ENCODE measurements at regions not wholly inside any gene's neighbourhood (a gene's known extent, or its start where the extent isn't known, plus 50 kb on each side); places are given as distances from the start of the nearest gene placed in this dataset.

DNA sequence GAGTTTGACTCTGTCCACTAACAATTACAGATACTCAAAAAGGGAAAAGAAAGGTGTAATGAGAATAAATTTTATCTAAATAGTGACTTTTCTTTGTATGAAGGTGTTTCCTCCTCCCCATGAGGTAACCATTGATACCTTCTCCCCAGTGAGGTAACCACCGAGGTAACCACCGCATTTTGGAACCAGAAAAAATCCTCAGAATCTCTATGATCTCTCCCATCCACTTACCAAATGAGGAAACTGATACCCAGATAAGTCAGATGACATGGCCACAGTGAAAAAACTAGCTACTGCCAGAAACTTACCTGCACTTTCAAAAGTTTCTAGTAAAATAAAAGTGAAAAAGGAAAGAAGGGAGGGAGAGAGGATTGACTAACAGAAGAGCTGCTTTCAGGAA lies 124.0 kb upstream of the FNDC3A start:
- H3K27ac Mint-ChIP-seq: no peak overlapping the region

DNA sequence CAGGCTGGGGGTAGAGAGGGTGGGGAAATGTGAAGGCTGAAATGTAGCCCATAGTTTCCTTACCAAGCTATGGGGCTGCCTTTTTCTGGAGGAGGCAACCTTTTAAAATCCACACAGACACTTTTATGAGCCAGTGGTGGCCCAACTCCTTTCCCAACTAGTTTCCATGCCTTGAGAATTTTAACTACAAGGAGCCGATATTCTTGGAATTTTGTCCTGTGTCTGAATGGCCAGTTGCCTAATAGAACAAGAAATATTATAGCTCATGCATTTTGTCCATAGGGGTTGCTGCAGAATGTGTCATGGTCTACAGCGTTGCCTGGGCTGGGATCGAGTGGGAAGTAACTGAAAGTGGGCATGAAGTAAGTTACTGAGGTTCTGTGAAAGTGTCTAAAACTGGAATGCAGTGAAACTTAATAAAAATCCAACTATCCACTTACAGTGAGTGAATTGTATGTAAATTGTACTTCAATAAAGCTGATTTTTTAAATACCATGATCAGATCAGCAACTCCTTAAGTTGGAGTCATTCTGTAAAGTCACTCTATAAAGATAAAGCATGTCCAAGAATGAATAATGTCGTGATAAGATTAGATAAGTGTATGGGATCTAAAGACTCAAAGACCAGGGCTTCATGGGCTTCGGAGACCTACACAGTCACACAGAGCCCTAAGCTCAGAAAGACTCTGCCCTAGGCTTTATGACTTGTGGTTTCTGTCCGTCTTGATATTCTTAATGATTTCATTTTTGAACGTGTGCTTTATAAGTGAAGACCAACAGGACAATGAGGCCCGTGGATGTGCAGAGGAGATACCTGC lies 122.6 kb upstream of the FNDC3A start:
- no peak for DNase-seq
- peak; percentile 47 for ATAC-seq
- Mint-ChIP-seq H3K27ac (no peak overlapping the region), H3K4me3 (peak overlapping the region; percentile 13 to 20), H3K27me3 (peaks cover 10% of the 10 kb centered on the region), H3K9me3 (no peaks in the 10 kb centered on the region), H3K4me1 (peaks cover 44% of the 10 kb centered on the region)

More for the DNA sequence above, 124.0 kb upstream of the FNDC3A start:
- H3K4me1 Mint-ChIP-seq: peaks cover 42% of the 10 kb centered on the region
- ATAC-seq (peak; percentile 80), DNase-seq (peak in 1 of 2 donors; percentile 22)
- H3K9me3 Mint-ChIP-seq: no peaks in the 10 kb centered on the region
- peaks cover 10% of the 10 kb centered on the region for H3K27me3 Mint-ChIP-seq
- H3K4me3 Mint-ChIP-seq: peak overlapping the region in 1 of 2 donors; percentile 30

DNA sequence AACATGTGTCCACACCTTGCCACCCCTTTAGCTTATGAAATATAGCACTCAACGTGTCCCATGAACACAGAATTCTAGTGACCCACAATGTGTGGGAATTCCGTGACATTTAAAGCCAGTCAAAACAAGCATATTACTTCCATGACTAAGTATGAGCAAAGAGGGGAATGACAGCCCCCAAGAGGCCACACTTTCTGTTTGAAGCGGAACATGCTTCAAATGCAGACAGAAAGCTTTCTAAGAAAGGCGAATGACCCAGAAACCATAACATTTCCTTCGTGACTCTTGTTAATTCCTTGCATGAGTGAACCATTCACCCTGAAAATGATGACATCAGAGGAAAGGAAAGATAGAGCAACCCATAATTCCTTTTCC lies 122.0 kb upstream of the FNDC3A start:
- H3K27me3 Mint-ChIP-seq: peaks cover 10% of the 10 kb centered on the region
- H3K4me3 Mint-ChIP-seq: peak overlapping the region; percentile 13 to 20
- ATAC-seq (peak; percentile 65), DNase-seq (peak in 1 of 2 donors; percentile 11)
- H3K4me1 Mint-ChIP-seq: peaks cover 50% of the 10 kb centered on the region
- H3K9me3 Mint-ChIP-seq: no peaks in the 10 kb centered on the region
- no peak overlapping the region for H3K27ac Mint-ChIP-seq

DNA sequence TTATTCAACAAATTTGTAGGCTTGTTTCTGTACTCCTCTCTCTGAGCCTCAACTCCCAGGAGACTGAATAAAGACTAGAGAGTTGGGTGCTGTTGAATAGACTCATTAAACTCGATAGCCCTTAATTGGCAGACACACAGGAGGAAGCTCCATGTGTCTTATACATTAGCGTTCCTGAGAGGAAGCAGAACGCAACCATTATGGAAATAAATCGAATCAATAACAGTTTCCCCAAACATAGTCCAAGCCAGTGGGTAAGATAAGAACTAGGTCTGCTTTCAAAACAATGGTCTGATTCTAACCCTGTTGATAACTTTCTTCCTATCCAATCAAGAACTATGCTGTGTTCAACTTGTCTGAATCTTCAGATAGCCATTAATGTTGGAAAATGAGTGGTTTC lies 118.1 kb upstream of the FNDC3A start:
- no peaks in the 10 kb centered on the region for H3K27me3 Mint-ChIP-seq
- ATAC-seq: no peak
- no peak overlapping the region for H3K27ac Mint-ChIP-seq
- peaks cover 4 to 8% of the 10 kb centered on the region in 2 donors for H3K9me3 Mint-ChIP-seq
- peaks cover 30% of the 10 kb centered on the region for H3K4me1 Mint-ChIP-seq
- DNase-seq: no peak
- no peak overlapping the region for H3K4me3 Mint-ChIP-seq

DNA sequence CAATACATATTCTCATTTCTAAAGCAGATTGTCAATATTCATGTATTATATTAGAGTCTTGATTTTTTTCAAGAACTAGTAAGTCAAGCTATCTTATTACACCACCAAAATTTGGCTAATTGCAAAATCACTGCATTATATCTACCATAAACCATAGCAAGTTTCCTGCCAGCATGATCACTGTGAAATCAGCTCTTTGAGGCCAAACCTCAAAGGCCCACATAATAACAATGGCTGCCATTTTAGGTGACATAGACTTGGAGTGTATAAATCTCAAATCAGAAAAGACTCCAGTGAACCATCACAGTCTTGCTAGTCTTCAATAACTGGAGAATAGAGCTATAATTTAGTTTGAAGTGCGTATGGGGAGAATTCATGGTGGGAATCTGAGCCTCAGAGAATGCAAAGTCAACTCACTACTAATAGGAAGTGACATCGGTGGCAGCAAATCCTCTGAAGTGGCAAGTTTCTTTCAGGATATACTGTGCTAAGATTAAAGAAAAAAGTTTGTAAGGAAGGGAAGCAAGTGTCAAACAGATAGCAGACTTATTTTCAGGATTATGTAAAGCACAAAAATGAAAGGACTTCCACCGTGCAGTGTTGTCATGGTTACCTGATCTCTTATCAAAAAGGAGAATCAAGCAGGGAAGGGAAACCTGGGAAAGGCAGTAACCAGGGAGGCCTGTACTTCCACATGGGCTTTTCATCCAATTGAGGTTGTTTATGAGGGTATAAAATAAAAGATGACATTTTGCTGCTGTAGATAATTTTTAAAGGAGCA lies 117.4 kb upstream of the FNDC3A start:
- Mint-ChIP-seq H3K27ac (no peak overlapping the region), H3K9me3 (peaks cover 4 to 9% of the 10 kb centered on the region in 2 donors), H3K27me3 (no peaks in the 10 kb centered on the region), H3K4me1 (peaks cover 23% of the 10 kb centered on the region), H3K4me3 (peak overlapping the region in 1 of 2 donors; percentile 23)
- ATAC-seq (no peak), DNase-seq (no peak)

DNA sequence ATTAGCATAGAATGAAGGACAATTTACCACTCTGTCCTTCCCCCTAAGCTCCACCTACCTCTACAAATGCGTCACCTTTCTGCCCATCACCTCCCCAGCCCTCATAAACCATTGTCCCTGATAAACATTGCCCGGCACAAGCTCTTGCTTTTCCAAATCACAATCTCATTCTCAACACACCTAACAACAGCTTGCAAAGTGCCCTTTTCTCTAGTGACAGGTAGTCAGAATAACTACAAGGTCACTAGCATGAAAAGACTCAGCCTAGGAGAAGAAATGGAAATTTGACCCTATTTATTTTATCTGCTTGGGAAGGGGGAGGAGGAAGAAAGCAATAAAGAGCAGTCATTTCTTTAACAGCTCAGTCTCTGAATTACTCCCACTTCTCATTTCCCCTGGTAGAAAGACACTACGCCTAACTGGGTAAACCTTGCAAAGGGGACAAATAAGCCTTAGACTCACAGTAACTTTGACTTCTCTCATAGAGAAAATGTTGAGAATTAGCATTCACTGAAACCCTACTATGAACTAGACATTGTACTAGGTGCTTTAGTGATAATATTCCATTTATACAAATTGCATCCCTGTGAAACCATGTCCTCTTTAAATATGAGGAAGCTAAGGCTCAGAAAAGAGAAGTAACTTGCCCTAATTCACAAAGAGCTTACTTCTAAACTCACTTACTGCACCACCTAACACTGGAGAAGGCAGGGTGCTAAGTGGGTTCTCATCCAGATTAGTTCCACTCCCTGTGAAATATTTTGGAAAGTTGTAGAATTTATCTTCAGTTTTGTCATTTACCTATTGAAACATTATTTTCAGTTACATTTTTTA lies 116.2 kb upstream of the FNDC3A start:
- ATAC-seq (no peak), DNase-seq (no peak)
- Mint-ChIP-seq H3K27ac (no peak overlapping the region), H3K27me3 (no peaks in the 10 kb centered on the region), H3K4me3 (no peak overlapping the region), H3K4me1 (peaks cover 14% of the 10 kb centered on the region), H3K9me3 (peaks cover 4 to 9% of the 10 kb centered on the region in 2 donors)

DNA sequence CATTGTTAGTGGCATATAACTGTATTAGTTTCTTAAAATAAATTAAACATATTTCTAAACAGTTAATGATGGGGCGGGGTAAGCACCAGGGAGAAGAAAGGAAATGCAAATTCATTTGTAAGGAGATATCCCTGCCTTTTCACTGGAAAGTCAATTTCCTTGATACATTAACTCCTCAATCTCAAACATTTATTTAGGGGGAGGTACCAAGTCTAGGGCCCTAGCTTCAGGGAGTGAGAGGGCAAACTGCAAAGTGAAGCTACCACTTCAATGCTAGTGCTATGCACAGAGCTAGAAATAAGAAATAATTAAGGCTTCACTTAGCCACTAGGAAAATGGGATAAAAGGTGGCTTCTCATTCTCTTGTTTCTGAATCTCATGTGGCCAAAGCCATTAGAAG lies 115.3 kb upstream of the FNDC3A start:
- no peak for ATAC-seq
- no peak overlapping the region for H3K4me3 Mint-ChIP-seq
- H3K9me3 Mint-ChIP-seq: peaks cover 4 to 9% of the 10 kb centered on the region in 2 donors
- no peaks in the 10 kb centered on the region for H3K27me3 Mint-ChIP-seq
- no peak for DNase-seq
- peaks cover 14% of the 10 kb centered on the region for H3K4me1 Mint-ChIP-seq
- no peak overlapping the region for H3K27ac Mint-ChIP-seq

DNA sequence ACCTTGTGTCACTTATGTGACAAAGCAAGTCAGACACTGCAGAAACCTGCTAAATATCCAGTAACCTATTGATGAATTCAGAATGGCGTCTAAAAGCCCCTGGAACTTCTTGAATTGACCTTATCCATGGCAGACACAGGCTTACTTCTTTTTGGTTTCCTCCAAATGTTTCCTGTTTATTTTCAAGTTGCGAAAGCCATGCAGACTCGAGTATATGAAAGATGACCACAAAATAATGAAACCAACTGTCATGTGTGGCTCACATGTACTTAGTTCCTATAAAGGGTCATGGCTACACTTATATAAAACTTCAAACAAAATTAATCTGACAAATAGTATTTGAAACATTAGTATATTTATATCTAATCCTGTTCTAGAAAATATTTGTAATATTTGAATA lies 113.1 kb upstream of the FNDC3A start:
- DNase-seq (no peak), ATAC-seq (no peak)
- peaks cover 14% of the 10 kb centered on the region for H3K4me1 Mint-ChIP-seq
- no peaks in the 10 kb centered on the region for H3K27me3 Mint-ChIP-seq
- H3K9me3 Mint-ChIP-seq: peaks cover 4 to 9% of the 10 kb centered on the region in 2 donors
- no peak overlapping the region for H3K27ac Mint-ChIP-seq
- H3K4me3 Mint-ChIP-seq: no peak overlapping the region

DNA sequence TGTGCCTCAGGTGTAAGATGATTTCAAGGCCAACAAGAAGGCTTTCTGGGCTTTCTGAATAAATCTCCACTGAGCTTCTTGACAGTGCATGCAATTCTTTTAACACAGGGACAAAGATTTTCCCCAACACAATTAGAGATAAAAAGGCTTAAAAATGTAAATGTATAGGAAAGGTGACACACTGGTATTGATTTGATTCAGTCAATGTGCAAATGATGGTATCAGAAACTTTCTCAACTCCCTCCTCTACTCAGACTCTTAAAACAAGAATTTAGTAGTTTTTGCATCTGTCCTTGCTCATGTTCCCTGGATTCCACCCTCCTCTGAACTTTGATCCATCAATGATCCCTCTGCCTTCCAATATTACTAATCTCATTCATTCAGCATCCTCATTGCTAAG lies 111.6 kb upstream of the FNDC3A start:
- ATAC-seq: no peak
- H3K4me3 Mint-ChIP-seq: no peak overlapping the region
- no peak for DNase-seq
- peaks cover 4 to 9% of the 10 kb centered on the region in 2 donors for H3K9me3 Mint-ChIP-seq
- H3K4me1 Mint-ChIP-seq: peaks cover 4% of the 10 kb centered on the region
- no peak overlapping the region for H3K27ac Mint-ChIP-seq
- no peaks in the 10 kb centered on the region for H3K27me3 Mint-ChIP-seq

DNA sequence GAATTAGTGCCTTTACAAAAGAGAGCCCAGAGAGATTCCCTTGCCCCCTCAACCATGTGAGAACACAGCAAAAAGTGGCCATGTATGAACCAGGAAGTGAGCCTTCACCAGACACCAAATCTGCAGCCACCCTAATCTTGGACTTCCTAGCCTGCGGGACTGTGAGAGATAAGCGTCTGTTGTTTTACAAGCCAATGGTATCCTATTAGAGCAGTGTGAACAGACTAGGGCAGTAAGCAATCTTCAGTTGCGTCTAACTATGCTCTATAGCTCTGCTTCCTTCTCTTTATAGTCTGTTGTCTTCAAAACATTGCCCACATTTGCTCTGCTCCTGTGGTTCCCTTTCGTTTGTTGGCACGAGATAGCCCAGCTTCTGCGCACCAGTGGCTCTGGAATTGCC lies 109.5 kb upstream of the FNDC3A start:
- Mint-ChIP-seq H3K4me1 (no peaks in the 10 kb centered on the region), H3K27me3 (no peaks in the 10 kb centered on the region)
- no peak for ATAC-seq

DNA sequence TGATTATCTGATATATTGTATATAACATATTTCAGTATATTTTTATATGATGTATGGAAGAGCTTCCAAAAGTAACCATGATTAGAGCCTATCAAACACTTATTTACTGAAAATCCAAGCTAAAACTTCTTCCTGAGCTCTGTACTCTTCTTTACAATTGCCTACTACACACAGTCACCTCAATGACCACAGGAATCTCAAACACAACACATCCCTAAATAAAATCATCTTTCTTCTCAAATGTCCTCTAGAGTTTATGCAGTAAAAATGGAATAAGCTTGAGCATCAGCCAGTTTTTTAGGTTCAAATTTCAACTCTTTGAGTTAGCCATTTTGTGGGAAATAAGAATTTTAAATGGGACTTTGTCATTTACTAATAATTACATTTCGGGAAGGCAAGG lies 102.6 kb upstream of the FNDC3A start:
- H3K9me3 Mint-ChIP-seq: no peaks in the 10 kb centered on the region

More for the DNA sequence above, 109.5 kb upstream of the FNDC3A start:
- Mint-ChIP-seq H3K9me3 (peaks cover 4 to 9% of the 10 kb centered on the region in 2 donors), H3K27ac (no peak overlapping the region), H3K4me3 (no peak overlapping the region)
- no peak for DNase-seq

DNA sequence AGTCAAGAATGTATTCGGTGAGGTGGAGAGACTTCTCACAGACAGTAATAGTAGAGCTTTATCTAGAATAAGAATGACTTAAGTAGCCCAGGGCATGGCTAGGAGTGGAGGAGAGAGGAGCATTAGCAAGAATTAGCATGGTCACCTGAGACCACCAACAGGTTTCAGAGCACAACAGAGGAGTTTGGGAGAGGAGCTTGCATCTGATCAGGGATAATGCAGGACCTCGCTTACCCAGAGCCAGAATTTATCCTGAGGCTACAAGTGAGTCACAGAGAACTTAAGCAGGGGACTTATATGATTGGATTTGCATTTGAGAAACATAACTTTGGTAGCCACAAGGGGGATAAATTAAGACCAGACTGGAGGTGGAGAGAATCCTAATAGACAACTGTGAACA lies 102.1 kb upstream of the FNDC3A start:
- DNase-seq (no peak), ATAC-seq (no peak)
- no peaks in the 10 kb centered on the region for H3K4me1 Mint-ChIP-seq
- H3K27ac Mint-ChIP-seq: no peak overlapping the region
- no peak overlapping the region for H3K4me3 Mint-ChIP-seq
- H3K9me3 Mint-ChIP-seq: no peaks in the 10 kb centered on the region
- peaks cover 10% of the 10 kb centered on the region for H3K27me3 Mint-ChIP-seq

More for the DNA sequence above, 102.6 kb upstream of the FNDC3A start:
- no peak for DNase-seq
- Mint-ChIP-seq H3K27me3 (peaks cover 10% of the 10 kb centered on the region), H3K4me1 (no peaks in the 10 kb centered on the region), H3K27ac (no peak overlapping the region), H3K4me3 (no peak overlapping the region)
- ATAC-seq: no peak

DNA sequence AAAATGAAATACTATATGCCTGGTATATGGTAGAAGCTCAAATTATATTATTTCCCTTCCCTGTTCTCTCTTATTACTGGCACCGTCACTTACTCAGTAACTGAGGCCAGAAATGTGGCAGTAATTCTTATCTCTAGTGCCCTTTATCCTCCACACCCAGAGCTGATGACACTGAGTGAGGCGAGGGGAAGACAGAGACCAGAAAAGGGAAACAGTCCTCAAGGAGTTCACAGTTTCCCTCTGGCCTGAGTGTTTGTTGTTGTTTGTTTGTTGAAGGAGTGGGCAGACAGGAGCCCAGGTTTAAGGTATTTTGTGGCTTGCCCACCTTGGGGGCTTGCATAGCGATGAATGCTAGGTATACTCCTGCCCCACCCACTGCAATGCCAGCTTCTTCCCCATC lies 101.5 kb upstream of the FNDC3A start:
- Mint-ChIP-seq H3K4me3 (no peak overlapping the region), H3K9me3 (no peaks in the 10 kb centered on the region), H3K27ac (no peak overlapping the region), H3K4me1 (peaks cover 4% of the 10 kb centered on the region), H3K27me3 (peaks cover 10% of the 10 kb centered on the region)
- no peak for DNase-seq
- ATAC-seq: no peak

DNA sequence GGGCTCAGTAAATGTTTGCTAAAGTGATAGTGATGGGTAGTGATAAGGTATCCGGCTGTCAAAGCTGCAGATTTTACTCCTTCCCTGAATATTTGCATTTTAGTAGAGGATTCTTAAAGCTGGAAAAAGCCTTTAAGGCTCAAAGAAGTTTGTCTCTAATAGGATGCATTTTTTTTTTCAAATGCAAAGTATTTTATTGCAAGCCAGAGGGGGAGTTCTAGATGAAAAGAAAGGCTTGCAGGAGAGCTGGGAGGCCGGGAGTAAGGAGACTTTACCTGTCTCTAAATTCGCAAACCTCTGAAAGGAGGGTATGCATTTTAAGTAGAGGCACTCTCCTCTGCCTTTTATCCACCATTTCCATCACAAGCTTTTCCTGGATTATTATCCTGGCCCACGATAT lies 100.7 kb upstream of the FNDC3A start:
- Mint-ChIP-seq H3K4me1 (peaks cover 12% of the 10 kb centered on the region), H3K27me3 (peaks cover 10% of the 10 kb centered on the region), H3K27ac (no peak overlapping the region), H3K9me3 (no peaks in the 10 kb centered on the region), H3K4me3 (no peak overlapping the region)
- ATAC-seq (no peak), DNase-seq (no peak)

DNA sequence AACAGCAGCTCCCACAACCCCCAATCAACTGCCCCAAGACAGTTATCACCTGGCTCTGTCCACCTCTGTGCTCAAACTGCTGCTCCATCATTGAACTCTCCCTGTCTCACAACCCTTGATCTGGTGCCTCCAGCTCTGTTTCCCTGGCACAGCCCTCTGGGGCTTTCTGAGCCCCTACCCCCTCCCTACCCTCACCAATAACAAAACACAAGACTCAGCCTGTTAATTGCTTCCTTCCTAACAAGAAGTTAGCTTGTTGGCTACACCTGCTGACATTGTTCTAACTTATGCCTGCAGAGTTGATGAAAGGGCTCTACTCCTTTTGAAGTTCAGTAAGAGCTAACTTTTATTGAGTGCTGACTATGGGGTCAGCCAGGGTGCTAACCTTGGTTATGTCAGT lies 99.4 kb upstream of the FNDC3A start:
- no peak for DNase-seq
- Mint-ChIP-seq H3K9me3 (no peaks in the 10 kb centered on the region), H3K27ac (no peak overlapping the region), H3K4me1 (peaks cover 24% of the 10 kb centered on the region), H3K4me3 (no peak overlapping the region), H3K27me3 (peaks cover 10% of the 10 kb centered on the region)
- no peak for ATAC-seq
